ENCODE measurements at regions not wholly inside any gene's neighbourhood (a gene's known extent, or its start where the extent isn't known, plus 50 kb on each side); places are given as distances from the start of the nearest gene placed in this dataset.
A peak's percentile ranks its signal among the peaks of the same experiment; 100 is the strongest.

GRCh38 chr5:24376616-24377015, 268.2 kb downstream of the CDH10 start:
- FAIRE-seq (no peak), ATAC-seq (no peak), DNase-seq (ENCODE audit: low read depth in 1 of 2, low spot score in 1 of 2) (no peak)
- no peaks in the 10 kb centered on the region for H3K9me3 ChIP-seq
- 43% methylated on average over 6 of the region's 6 CpGs for WGBS (ENCODE audit: missing lambda C conversion rate)
- no peak overlapping the region for H3K4me3 ChIP-seq
- H3K4me1 ChIP-seq = no peaks in the 10 kb centered on the region
- no peak overlapping the region for H3K27ac ChIP-seq
- ChIA-PET CTCF (no interaction called here), POLR2A (no interaction called here)
- TF ChIP-seq HEYL (CRISPR knock-in tag; IDR thresholded peaks at IDR 0.05) (no peak), HOXA7 (CRISPR knock-in tag; IDR thresholded peaks at IDR 0.05) (no peak), RCOR1 (IDR thresholded peaks at IDR 0.05; ENCODE audit: low read depth, low read length) (no peak), KDM5A (IDR thresholded peaks at IDR 0.05) (no peak), FOSL2 (IDR thresholded peaks at IDR 0.05) (no peak), FOSL2 (CRISPR knock-in tag; IDR thresholded peaks at IDR 0.05) (no peak), ZSCAN20 (CRISPR knock-in tag; IDR thresholded peaks at IDR 0.05) (no peak), POLR2A (IDR thresholded peaks at IDR 0.05; ENCODE audit: low read length) (no peak)
- TF ChIP-seq, protein P1, sequence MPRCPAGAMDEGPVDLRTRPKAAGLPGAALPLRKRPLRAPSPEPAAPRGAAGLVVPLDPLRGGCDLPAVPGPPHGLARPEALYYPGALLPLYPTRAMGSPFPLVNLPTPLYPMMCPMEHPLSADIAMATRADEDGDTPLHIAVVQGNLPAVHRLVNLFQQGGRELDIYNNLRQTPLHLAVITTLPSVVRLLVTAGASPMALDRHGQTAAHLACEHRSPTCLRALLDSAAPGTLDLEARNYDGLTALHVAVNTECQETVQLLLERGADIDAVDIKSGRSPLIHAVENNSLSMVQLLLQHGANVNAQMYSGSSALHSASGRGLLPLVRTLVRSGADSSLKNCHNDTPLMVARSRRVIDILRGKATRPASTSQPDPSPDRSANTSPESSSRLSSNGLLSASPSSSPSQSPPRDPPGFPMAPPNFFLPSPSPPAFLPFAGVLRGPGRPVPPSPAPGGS (IDR thresholded peaks at IDR 0.05) = no peak
- no peak overlapping the region for H3K4me2 ChIP-seq

DNA sequence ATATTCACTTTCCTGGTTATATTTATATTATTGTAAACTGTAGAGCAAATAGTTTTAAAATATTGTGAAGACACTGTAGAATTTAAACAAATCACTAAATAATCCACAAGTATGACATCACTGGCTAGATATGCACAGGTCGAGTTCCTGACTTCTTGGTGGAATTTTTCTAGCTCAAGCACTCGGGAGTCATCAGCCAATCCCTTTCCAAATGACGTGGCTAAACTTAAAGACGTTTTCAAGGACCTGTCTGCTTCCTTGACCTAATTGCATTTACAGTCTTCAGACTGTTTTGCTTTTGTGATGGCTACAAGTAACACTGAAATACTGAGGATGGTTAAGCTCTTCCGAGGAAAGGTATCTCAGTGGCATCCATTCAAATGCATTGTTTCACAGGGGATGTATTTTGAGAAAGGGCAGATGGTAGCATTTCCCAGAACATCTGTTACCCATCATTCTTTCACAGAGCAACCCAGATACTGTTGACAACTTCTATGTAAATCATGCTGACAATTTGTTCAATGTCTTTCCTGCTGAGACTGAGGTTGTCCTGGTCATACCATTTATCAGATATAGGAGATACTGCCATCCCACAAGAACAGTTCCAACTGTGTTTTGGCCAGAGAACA, 262.8 kb downstream of the CDH10 start:
- DNase-seq (ENCODE audit: low read depth in 1 of 2, low spot score in 1 of 2) (peak in 1 of 2 experiments; percentile 15), ATAC-seq (peak in 1 of 2 experiments; percentile 47; a peak in 1 of 6 replicates), FAIRE-seq (no peak)
- WGBS (ENCODE audit: missing lambda C conversion rate) = 7% methylated on average over 5 of the region's 5 CpGs
- Histone ChIP-seq H3K9me3 (no peaks in the 10 kb centered on the region), H3K4me1 (no peaks in the 10 kb centered on the region), H3K27ac (no peak overlapping the region), H3K4me3 (no peak overlapping the region), H3K4me2 (peak overlapping the region; percentile 38)
- ChIA-PET POLR2A (no interaction called here), CTCF (interaction anchor here (0.5 kb wide), 1 partner anchor 37 kb away, joined by 3 read pairs; no protein-coding TSS in a partner anchor)
- TF ChIP-seq CBX2 (IDR thresholded peaks at IDR 0.05; ENCODE audit: borderline replicate concordance, low read depth) (no peak), TFCP2L1 (CRISPR knock-in tag; IDR thresholded peaks at IDR 0.05) (no peak)
- TF ChIP-seq, protein P2, sequence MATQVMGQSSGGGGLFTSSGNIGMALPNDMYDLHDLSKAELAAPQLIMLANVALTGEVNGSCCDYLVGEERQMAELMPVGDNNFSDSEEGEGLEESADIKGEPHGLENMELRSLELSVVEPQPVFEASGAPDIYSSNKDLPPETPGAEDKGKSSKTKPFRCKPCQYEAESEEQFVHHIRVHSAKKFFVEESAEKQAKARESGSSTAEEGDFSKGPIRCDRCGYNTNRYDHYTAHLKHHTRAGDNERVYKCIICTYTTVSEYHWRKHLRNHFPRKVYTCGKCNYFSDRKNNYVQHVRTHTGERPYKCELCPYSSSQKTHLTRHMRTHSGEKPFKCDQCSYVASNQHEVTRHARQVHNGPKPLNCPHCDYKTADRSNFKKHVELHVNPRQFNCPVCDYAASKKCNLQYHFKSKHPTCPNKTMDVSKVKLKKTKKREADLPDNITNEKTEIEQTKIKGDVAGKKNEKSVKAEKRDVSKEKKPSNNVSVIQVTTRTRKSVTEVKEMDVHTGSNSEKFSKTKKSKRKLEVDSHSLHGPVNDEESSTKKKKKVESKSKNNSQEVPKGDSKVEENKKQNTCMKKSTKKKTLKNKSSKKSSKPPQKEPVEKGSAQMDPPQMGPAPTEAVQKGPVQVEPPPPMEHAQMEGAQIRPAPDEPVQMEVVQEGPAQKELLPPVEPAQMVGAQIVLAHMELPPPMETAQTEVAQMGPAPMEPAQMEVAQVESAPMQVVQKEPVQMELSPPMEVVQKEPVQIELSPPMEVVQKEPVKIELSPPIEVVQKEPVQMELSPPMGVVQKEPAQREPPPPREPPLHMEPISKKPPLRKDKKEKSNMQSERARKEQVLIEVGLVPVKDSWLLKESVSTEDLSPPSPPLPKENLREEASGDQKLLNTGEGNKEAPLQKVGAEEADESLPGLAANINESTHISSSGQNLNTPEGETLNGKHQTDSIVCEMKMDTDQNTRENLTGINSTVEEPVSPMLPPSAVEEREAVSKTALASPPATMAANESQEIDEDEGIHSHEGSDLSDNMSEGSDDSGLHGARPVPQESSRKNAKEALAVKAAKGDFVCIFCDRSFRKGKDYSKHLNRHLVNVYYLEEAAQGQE (IDR thresholded peaks at IDR 0.05) = no peak

- DNase-seq (ENCODE audit: low read depth in 1 of 2, low spot score in 1 of 2) (no peak), ATAC-seq (no peak), FAIRE-seq (no peak)
- 8% methylated on average over 3 of the region's 3 CpGs for WGBS (ENCODE audit: missing lambda C conversion rate)
- POLR2A ChIA-PET = no interaction called here
- H3K27ac ChIP-seq = no peak overlapping the region
- H3K4me2 ChIP-seq = no peak overlapping the region
- no peaks in the 10 kb centered on the region for H3K4me1 ChIP-seq
- CTCF ChIA-PET = interaction anchor here (0.6 kb wide), 1 partner anchor 32 kb away, joined by 4 read pairs; no protein-coding TSS in a partner anchor
- H3K9me3 ChIP-seq = no peaks in the 10 kb centered on the region
- H3K4me3 ChIP-seq = no peak overlapping the region
- no peak for TF ChIP-seq PHF8 (IDR thresholded peaks at IDR 0.05; ENCODE audit: borderline replicate concordance, low read depth)
- TF ChIP-seq EP300 (IDR thresholded peaks at IDR 0.05) = no peak
- TF ChIP-seq, protein P1 (IDR thresholded peaks at IDR 0.05) = no peak
- TF ChIP-seq RARB (CRISPR knock-in tag; IDR thresholded peaks at IDR 0.05) = no peak
- no peak for TF ChIP-seq BHLHE40 (IDR thresholded peaks at IDR 0.05; ENCODE audit: low read depth, low read length)
- TF ChIP-seq RAD21 (conservative IDR thresholded peaks at IDR 0.05 in 1 of 2, IDR thresholded peaks at IDR 0.05 in 1 of 2) = no peak
- no peak for TF ChIP-seq POLR2A (IDR thresholded peaks at IDR 0.05; ENCODE audit: low read length)
- TF ChIP-seq ATOH8 (CRISPR knock-in tag; IDR thresholded peaks at IDR 0.05; ENCODE audit: low read depth) = no peak
- no peak for TF ChIP-seq ESRRA (IDR thresholded peaks at IDR 0.05; ENCODE audit: borderline replicate concordance, low read length)
- TF ChIP-seq GATA3 (IDR thresholded peaks at IDR 0.05; ENCODE audit: borderline replicate concordance) = no peak
- no peak for TF ChIP-seq NFE2L2 (conservative IDR thresholded peaks at IDR 0.05; ENCODE audit: low read length)
- TF ChIP-seq RCOR1 (IDR thresholded peaks at IDR 0.05; ENCODE audit: low read depth, low read length) = no peak
- no peak for TF ChIP-seq CBX2 (IDR thresholded peaks at IDR 0.05; ENCODE audit: borderline replicate concordance, low read depth)
- TF ChIP-seq NR3C1 (IDR thresholded peaks at IDR 0.05) = no peak
- TF ChIP-seq FOSB (CRISPR knock-in tag; IDR thresholded peaks at IDR 0.05) = no peak
- TF ChIP-seq, protein P3, sequence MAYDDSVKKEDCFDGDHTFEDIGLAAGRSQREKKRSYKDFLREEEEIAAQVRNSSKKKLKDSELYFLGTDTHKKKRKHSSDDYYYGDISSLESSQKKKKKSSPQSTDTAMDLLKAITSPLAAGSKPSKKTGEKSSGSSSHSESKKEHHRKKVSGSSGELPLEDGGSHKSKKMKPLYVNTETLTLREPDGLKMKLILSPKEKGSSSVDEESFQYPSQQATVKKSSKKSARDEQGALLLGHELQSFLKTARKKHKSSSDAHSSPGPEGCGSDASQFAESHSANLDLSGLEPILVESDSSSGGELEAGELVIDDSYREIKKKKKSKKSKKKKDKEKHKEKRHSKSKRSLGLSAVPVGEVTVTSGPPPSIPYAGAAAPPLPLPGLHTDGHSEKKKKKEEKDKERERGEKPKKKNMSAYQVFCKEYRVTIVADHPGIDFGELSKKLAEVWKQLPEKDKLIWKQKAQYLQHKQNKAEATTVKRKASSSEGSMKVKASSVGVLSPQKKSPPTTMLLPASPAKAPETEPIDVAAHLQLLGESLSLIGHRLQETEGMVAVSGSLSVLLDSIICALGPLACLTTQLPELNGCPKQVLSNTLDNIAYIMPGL (CRISPR knock-in tag; IDR thresholded peaks at IDR 0.05; ENCODE audit: borderline replicate concordance) = no peak
These were observed 259.7 kb downstream of the CDH10 start for GRCh38 chr5:24385070-24385469.
